Activated naive CD8-positive, alpha-beta T cell treated with anti-CD3 and anti-CD28 coated beads, Interleukin-2, amount 50 U/mL, for 24 hours (primary cell): ENCODE measurements at regions not wholly inside any gene's neighbourhood (a gene's known extent, or its start where the extent isn't known, plus 50 kb on each side); places are given as distances from the start of the nearest gene placed in this dataset.

Source experiments
- ATAC-seq: fragments of 150-1000 bp; cut with Tn5 transposase; one replicate; pipeline ENCODE4 v1.10.0; 2021
- DNase-seq: peaks from one replicate; pipeline ENCODE4 v3.0.0; 2021
- H3K27ac Mint-ChIP-seq: one replicate; pipeline ENCODE4 v1.8.0; 2021; ENCODE audit warnings: mild to moderate bottlenecking, mixed read lengths
- H3K27me3 Mint-ChIP-seq: one replicate; pipeline ENCODE4 v1.8.0; 2021; ENCODE audit warnings: mixed read lengths
- H3K36me3 Mint-ChIP-seq: one replicate; pipeline ENCODE4 v1.8.0; 2021; ENCODE audit warnings: low read depth, mixed read lengths
- H3K4me1 Mint-ChIP-seq: one replicate; pipeline ENCODE4 v1.8.0; 2021; ENCODE audit warnings: mixed read lengths
- H3K4me3 Mint-ChIP-seq: one replicate; pipeline ENCODE4 v1.8.0; 2021; ENCODE audit warnings: mild to moderate bottlenecking, moderate library complexity, mixed read lengths
- H3K9me3 Mint-ChIP-seq: one replicate; pipeline ENCODE4 v1.8.0; 2021; ENCODE audit warnings: mixed read lengths

DNA sequence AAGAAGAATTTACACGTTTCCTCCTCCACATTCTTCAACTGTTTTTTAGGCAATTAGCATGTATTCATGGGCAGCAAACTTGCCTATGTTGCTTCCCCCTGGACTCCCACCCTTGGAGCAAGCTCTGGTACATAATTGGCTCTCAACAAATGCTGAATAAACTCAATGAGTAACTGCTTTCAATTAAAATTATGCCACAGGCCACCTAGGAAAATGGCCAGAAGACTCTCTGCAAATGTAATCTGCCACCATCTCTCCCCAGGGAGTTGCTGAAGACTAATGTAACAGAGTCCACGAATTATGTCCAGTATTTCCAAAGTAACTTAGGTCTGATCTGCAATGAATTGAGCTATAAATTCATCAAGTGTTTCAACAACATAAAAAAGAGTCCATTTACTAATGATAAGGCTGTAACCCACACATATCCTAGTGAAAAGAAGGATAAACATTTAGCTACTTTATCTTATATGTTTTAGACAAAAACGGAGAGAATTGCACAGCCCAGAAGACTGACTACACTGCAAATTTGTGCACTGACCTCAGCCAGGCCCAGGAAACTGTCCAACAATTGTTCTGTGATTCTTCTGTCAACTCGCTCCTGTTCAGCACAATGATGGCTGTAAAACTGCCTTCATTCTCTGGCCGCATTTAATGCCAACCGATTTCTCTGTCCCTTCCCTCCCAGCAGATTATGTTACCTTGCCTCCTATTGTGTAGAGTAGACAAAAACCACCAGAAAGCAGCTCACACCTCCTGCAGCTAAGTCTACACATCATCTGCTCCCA lies 808.6 kb upstream of the ARGLU1 start:
- H3K27me3 Mint-ChIP-seq, result no peaks in the 10 kb centered on the region
- no peak for DNase-seq
- H3K4me1 Mint-ChIP-seq, result no peaks in the 10 kb centered on the region
- H3K36me3 Mint-ChIP-seq, result no peaks in the 10 kb centered on the region
- no peak overlapping the region for H3K4me3 Mint-ChIP-seq
- H3K27ac Mint-ChIP-seq, result no peak overlapping the region
- no peaks in the 10 kb centered on the region for H3K9me3 Mint-ChIP-seq
- no peak for ATAC-seq

DNA sequence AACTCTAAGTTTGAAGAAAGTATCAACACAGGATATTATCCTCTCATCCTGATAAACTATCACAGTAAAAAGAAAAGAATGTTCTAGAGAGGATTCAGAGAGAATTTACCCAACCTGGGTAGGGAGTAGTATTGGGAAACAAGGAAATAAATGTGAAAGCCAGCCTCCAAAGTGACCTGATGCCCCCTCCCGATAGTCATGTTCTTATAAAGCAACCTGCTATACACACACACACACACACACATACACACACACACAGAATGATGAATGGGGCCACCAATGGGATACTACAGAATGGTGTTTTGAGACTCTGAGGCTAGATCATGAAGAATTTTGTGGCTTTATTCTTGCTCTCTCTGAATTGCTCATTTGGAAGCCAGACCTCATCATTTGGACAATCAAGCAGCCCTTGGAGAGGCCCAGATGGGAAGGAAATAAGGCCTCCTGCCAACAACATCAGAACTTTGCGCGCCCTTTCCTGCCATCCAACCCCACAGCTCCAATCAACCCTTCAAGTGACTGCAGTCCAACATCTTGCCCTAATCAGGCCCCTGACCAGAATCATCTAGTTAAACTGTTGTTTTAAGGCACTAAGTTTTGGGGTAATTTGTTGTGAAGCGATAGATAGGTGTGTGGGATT lies 807.9 kb upstream of the ARGLU1 start:
- no peaks in the 10 kb centered on the region for H3K27me3 Mint-ChIP-seq
- no peaks in the 10 kb centered on the region for H3K36me3 Mint-ChIP-seq
- H3K9me3 Mint-ChIP-seq, result no peaks in the 10 kb centered on the region
- H3K4me3 Mint-ChIP-seq, result no peak overlapping the region
- ATAC-seq, result no peak
- H3K4me1 Mint-ChIP-seq, result no peaks in the 10 kb centered on the region
- H3K27ac Mint-ChIP-seq, result no peak overlapping the region
- DNase-seq, result no peak

DNA sequence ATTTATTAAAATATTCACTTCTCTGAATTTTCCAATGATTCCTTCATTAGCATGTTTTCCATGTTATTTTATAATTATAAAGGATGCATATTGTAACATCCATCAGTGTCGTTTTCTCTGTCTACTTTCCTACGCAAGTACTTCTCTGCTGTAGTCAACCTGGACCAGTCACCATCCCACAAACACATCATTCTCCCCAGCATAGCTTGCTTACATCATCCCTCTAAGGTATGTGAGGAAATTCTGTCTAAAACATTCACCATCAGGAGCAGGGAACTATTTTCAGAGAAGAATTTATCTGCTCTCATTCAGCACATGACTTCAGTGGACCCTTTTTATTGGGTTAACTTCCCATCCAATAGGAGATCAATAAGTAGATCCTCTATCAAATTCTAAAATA lies 806.1 kb upstream of the ARGLU1 start:
- no peaks in the 10 kb centered on the region for H3K36me3 Mint-ChIP-seq
- no peaks in the 10 kb centered on the region for H3K27me3 Mint-ChIP-seq
- H3K4me1 Mint-ChIP-seq, result no peaks in the 10 kb centered on the region
- ATAC-seq (no peak), DNase-seq (no peak)
- H3K4me3 Mint-ChIP-seq, result no peak overlapping the region
- no peaks in the 10 kb centered on the region for H3K9me3 Mint-ChIP-seq
- H3K27ac Mint-ChIP-seq, result no peak overlapping the region

DNA sequence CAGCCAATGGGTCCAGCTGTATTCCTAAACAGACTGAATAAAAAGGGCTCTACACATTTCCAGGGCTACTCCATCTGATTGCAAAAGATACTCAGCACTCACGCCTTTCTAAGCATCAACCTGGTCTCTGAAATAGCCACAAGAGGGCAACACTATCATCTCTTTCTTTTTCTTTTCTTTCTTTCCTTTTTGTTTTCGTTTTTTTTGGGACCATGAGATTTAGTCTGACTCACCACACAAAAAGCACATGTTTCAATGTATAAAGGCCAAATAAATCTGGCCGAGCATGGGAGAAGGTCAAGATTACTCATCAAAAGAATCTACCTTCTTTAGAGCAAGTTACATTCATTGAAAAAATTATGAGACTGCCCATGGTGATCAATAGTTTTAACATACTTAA lies 805.6 kb upstream of the ARGLU1 start:
- DNase-seq, result no peak
- H3K4me1 Mint-ChIP-seq, result no peaks in the 10 kb centered on the region
- no peaks in the 10 kb centered on the region for H3K36me3 Mint-ChIP-seq
- ATAC-seq, result no peak
- H3K27ac Mint-ChIP-seq, result no peak overlapping the region
- no peaks in the 10 kb centered on the region for H3K27me3 Mint-ChIP-seq
- H3K4me3 Mint-ChIP-seq, result no peak overlapping the region
- peaks cover 3% of the 10 kb centered on the region for H3K9me3 Mint-ChIP-seq

DNA sequence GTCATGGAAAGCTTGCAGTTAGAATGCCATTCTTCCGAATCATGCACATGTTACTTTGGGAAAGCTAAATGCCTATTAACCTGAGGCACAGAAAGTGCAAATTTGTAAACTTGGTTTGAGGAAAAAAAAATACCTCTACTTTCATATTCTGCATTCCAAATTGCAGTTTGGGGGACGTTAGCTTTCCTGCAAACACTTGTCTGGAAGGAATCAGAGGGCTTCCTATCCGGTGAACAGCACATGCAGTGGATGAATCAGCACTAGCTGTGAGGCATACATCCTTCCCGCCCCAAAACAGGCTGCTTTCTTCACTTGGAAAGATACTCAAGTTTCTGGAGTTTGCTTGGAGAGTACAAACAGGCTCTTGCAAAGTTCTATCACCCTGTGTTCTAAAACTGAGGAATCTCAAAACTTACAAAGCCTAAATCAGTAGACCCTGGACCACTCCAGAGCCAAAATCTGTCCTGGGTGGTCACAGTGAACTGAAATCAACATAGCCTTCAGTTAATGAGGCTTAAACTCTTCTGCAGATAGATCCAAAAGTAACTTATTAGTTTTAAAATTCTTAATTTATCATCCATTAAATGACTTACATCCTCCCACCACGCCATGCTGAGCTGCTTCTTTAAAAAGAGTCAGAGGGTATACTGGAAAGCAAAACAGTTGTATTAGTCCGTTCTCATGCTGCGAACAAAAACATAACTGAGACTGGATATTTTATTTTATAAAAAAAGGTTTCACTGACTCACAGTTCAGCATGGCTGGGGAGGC lies 802.3 kb upstream of the ARGLU1 start:
- DNase-seq, result no peak
- Mint-ChIP-seq H3K36me3 (no peaks in the 10 kb centered on the region), H3K27ac (no peak overlapping the region), H3K27me3 (no peaks in the 10 kb centered on the region), H3K4me1 (no peaks in the 10 kb centered on the region), H3K9me3 (peaks cover 4% of the 10 kb centered on the region), H3K4me3 (no peak overlapping the region)
- no peak for ATAC-seq

DNA sequence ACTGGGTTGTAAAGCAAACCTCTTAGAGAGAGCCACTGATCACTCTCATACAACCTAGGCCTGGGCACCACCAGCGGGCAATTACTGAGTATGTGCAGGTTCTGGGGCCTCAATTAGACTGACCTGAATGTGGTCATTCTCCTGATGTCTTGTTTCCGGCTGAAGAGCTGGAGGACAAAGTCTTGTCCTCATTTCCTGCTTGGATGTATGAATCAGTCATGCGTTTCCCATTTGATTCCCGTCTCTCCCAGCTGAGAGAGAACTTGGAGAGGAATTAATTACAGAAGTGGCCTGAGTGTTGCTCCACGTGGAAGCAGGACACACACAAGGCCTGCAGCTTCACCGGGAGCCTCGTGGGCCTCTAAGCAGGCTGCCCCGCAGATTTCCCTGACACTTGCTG lies 799.3 kb upstream of the ARGLU1 start:
- H3K4me1 Mint-ChIP-seq, result no peaks in the 10 kb centered on the region
- no peak overlapping the region for H3K27ac Mint-ChIP-seq
- ATAC-seq (no peak), DNase-seq (no peak)
- H3K27me3 Mint-ChIP-seq, result no peaks in the 10 kb centered on the region
- H3K9me3 Mint-ChIP-seq, result peaks cover 4% of the 10 kb centered on the region
- no peak overlapping the region for H3K4me3 Mint-ChIP-seq
- H3K36me3 Mint-ChIP-seq, result no peaks in the 10 kb centered on the region

DNA sequence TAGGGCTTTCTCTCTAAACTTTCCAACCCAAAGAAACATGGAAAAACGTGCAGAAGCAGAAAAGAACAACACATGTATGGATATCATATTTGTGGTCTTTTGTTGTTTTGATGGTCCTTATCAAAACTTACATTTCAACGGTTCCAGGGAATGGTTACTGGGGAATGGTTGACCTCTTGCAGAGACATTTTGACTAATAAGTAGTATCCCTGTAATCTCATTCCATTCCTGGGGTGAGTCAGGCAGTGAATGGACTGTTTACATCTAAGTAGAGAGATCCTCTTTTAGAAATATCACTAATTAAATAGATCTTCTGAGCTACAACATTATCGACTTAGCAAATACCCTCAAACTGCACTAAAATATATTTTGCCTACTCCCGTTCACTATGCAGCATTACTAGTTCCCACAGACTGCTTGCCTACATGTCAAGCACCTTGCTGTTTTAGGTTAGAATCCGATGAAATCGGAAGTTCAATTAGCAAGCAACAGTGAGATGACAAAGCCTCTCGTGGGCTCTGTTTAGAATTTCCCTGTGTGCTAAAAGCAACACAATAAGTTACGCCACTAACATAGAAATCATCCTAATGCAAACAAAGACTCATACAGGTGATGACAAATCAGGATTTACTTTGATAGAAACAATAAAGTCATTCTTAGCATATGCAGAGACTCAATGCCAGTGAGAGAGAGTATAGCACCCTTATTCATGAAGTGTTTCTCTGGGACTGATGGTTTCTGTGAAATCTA lies 797.7 kb upstream of the ARGLU1 start:
- Mint-ChIP-seq H3K36me3 (no peaks in the 10 kb centered on the region), H3K9me3 (peaks cover 4% of the 10 kb centered on the region), H3K27ac (no peak overlapping the region), H3K4me1 (no peaks in the 10 kb centered on the region), H3K4me3 (no peak overlapping the region), H3K27me3 (no peaks in the 10 kb centered on the region)
- no peak for ATAC-seq
- no peak for DNase-seq

DNA sequence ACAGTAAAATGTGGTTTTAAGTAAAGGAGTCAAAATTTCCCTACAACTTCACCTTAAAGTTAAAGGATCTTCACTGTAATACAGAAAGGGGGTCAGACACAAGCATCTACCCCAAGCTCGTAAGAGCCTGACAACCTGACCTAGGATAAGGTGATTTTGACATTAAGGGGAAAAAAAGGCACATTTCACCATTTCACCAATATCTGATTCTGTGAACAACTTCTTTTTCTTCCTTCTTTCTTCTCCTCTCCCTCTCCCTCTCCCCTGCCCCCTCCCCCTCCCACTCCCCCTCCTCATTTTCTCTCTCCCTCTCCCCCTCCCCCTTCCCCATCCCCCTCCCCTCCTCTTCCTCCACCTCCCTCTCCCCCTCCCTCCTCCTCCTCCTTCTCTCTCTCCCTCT lies 796.7 kb upstream of the ARGLU1 start:
- ATAC-seq, result no peak
- no peak overlapping the region for H3K27ac Mint-ChIP-seq
- H3K36me3 Mint-ChIP-seq, result no peaks in the 10 kb centered on the region
- H3K4me1 Mint-ChIP-seq, result no peaks in the 10 kb centered on the region
- no peaks in the 10 kb centered on the region for H3K27me3 Mint-ChIP-seq
- peaks cover 4% of the 10 kb centered on the region for H3K9me3 Mint-ChIP-seq
- H3K4me3 Mint-ChIP-seq, result no peak overlapping the region
- no peak for DNase-seq

DNA sequence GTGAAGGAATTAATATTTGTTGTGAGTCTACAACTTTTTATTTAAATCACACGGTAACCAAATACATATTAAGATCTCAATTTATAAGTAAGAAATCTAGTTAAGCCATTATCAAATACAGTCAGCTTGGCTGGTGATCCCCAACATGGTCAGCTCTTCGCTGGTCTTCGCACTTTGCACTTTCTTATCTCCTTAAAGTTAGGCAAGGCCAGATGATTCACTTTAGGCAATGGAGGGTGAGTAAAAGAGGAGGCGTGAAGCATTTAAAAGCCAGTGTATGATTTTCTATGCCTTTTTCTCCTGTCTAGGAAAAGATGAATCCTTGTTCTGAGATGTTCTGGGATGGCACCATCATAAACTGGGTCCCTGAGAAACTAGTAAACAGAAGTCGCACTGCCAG lies 793.7 kb upstream of the ARGLU1 start:
- H3K9me3 Mint-ChIP-seq, result peaks cover 4% of the 10 kb centered on the region
- no peak overlapping the region for H3K27ac Mint-ChIP-seq
- ATAC-seq (no peak), DNase-seq (no peak)
- H3K36me3 Mint-ChIP-seq, result no peaks in the 10 kb centered on the region
- H3K27me3 Mint-ChIP-seq, result no peaks in the 10 kb centered on the region
- H3K4me1 Mint-ChIP-seq, result no peaks in the 10 kb centered on the region
- H3K4me3 Mint-ChIP-seq, result no peak overlapping the region

DNA sequence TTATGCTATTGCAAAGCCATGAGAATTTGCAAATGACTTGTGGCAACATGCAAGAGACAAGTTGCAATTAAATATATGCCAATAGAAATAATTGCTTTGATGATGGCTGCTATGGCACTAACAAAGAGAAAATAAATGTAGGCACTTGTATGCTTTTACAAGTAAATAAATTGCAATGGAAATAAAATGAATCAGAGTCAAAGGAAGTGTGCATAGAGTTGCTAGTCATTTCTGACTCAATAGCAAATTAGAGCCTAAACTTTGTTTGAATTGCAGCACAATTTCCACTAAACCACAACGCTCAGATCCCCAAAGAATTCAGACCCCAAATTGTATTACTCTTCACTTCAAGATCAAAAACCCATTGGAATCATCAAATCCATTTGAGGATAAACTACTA lies 792.1 kb upstream of the ARGLU1 start:
- Mint-ChIP-seq H3K27me3 (no peaks in the 10 kb centered on the region), H3K9me3 (peaks cover 4% of the 10 kb centered on the region), H3K4me1 (no peaks in the 10 kb centered on the region), H3K27ac (no peak overlapping the region), H3K4me3 (no peak overlapping the region), H3K36me3 (no peaks in the 10 kb centered on the region)
- DNase-seq, result no peak
- no peak for ATAC-seq

DNA sequence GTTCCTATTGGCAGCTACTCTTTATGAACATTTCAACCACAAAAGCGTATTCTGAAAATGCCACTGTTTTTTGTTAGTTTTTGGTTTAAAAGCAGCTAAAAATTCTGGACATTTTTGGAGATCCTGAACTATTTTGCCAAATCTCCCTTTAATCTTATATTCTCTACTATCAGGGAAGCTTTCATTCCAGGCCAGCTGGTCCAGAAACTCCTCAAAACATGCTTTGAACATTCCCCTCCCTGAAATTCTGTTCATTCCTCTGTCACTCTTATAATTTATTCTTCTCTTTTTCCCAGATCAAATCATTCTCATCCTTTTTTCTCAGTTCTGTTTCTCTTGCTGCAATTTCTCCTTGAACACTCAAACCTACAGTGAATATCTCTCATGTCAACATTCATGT lies 790.9 kb upstream of the ARGLU1 start:
- DNase-seq (no peak), ATAC-seq (no peak)
- H3K36me3 Mint-ChIP-seq, result no peaks in the 10 kb centered on the region
- H3K9me3 Mint-ChIP-seq, result peaks cover 4% of the 10 kb centered on the region
- H3K4me3 Mint-ChIP-seq, result no peak overlapping the region
- no peaks in the 10 kb centered on the region for H3K27me3 Mint-ChIP-seq
- no peak overlapping the region for H3K27ac Mint-ChIP-seq
- no peaks in the 10 kb centered on the region for H3K4me1 Mint-ChIP-seq

DNA sequence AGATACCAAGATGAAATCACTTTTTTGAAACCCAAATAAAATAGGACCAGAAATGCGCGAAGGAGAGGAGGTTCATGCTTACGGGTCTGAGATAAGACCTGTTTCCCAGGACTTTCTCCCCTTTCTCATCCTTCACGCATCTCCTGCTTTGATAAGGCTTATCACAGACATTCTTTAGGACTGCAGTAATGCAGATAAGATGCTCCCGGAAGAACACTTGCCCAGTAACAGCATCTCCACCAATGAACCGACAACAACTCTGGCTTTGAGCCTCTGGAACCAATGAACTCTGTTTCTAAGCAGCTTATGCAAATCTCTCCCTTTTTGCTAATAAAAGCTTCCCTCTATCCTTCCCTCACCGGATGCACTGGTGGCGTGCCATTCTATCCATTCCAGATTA lies 783.4 kb upstream of the ARGLU1 start:
- Mint-ChIP-seq H3K4me3 (no peak overlapping the region), H3K36me3 (no peaks in the 10 kb centered on the region), H3K27ac (no peak overlapping the region), H3K9me3 (no peaks in the 10 kb centered on the region), H3K27me3 (no peaks in the 10 kb centered on the region), H3K4me1 (no peaks in the 10 kb centered on the region)
- DNase-seq (no peak), ATAC-seq (no peak)

DNA sequence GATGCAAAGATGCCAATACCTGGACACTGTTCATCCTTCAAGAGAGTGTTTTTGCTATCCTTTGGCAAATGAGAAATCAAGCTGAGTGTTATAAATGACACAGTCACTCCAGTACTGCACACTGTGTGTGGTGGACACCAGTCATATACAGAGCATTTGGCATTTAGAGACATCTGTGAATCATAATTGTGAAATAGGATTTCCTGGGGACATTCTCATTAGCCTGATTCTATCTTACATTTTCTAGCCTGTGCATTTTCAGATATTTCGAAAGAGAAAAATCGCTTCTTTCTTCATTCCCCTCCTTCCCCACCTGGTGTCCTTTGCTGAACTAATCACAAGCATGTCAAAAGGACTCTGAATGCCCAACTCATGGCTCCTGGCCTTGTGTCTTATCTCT lies 781.0 kb upstream of the ARGLU1 start:
- Mint-ChIP-seq H3K4me1 (no peaks in the 10 kb centered on the region), H3K36me3 (no peaks in the 10 kb centered on the region), H3K27ac (no peak overlapping the region), H3K27me3 (no peaks in the 10 kb centered on the region), H3K4me3 (no peak overlapping the region), H3K9me3 (peaks cover 4% of the 10 kb centered on the region)
- no peak for ATAC-seq
- DNase-seq, result no peak

DNA sequence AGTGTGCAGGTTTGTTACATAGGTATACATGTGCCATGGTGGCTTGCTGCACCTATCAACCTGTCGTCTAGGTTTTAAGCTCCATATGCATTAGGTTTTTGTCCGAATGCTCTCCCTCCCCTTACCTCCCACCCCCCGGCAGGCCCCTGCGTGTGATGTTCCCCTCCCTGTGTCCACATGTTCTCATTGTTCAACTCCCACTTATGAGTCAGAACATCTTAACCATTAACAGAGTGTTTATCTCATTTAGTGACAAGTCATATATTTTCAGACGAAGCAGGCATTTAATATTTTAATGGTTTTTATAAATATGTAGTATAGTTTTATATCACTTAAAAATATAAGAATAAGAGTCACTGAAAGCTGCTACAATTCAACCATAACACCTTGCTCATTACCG lies 780.5 kb upstream of the ARGLU1 start:
- DNase-seq, result no peak
- no peak for ATAC-seq
- no peak overlapping the region for H3K4me3 Mint-ChIP-seq
- no peak overlapping the region for H3K27ac Mint-ChIP-seq
- no peaks in the 10 kb centered on the region for H3K36me3 Mint-ChIP-seq
- H3K9me3 Mint-ChIP-seq, result peaks cover 4% of the 10 kb centered on the region
- no peaks in the 10 kb centered on the region for H3K27me3 Mint-ChIP-seq
- no peaks in the 10 kb centered on the region for H3K4me1 Mint-ChIP-seq
